GM12878 (cell line): ENCODE measurements at regions not wholly inside any gene's neighbourhood (a gene's known extent, or its start where the extent isn't known, plus 50 kb on each side); places are given as distances from the start of the nearest gene placed in this dataset.

Experiments
- ATAC-seq: fragments of 200-7000 bp; cut with Tn5 transposase; 3 replicates; pipeline ENCODE4 v1.9.1; 2020; ENCODE audit warnings: mild to moderate bottlenecking, moderate library complexity
- BruUV-seq: library from RNA; stranded (reverse); fragments of 400-500 nt; replicated peaks from 2 replicates; lab custom pipeline; 2021; lab: Mats Ljungman, UMichigan
- CTCF ChIA-PET: fragments of 300-600 bp; sonication (Branson Sonifier 250); formaldehyde crosslinking; extraction: SDS; loops from one replicate; lab custom pipeline; 2021; ENCODE audit warnings: inconsistent platforms; lab: Yijun Ruan, JAX
- POLR2A ChIA-PET: fragments of 350-600 bp; formaldehyde crosslinking; extraction: SDS; loops from one replicate; lab custom pipeline; 2021; ENCODE audit warnings: inconsistent platforms; lab: Charles Lee
- RAD21 ChIA-PET: fragments of 300-600 bp; sonication (Branson Sonifier 250); formaldehyde crosslinking; loops from one replicate; lab custom pipeline; 2023; ENCODE audit warnings: antibody characterized with exemption; ENCODE audit not compliant: unreplicated experiment; lab: Charles Lee
- SMC1A ChIA-PET: fragments of 300-600 bp; sonication (Branson Sonifier 250); formaldehyde crosslinking; loops from one replicate; lab custom pipeline; 2023; ENCODE audit not compliant: unreplicated experiment, uncharacterized antibody; lab: Charles Lee
- DNase-seq: peaks from one replicate; pipeline ENCODE4 v3.0.0-alpha.2; 2011; ENCODE audit warnings: low read depth, low spot score
- FAIRE-seq: peaks from 3 replicates; lab custom pipeline; 2011; peaks lifted over from hg19 to GRCh38; lab: Jason Lieb, UNC
- H2AFZ ChIP-seq: 2 replicates; pipeline ENCODE4 v1.6.0; 2011; ENCODE audit warnings: low read depth, low read length, control low read depth; ENCODE audit not compliant: control insufficient read depth
- H3K27ac ChIP-seq: 2 replicates; pipeline ENCODE4 v1.5.1; 2011; ENCODE audit warnings: control low read depth; ENCODE audit not compliant: control insufficient read depth, insufficient read depth
- H3K27me3 ChIP-seq, 2 experiments: replicated peaks in 1 of 2; 2 replicates each; pipeline versions ENCODE4 v1.6.0 to v1.6.1; 2011; ENCODE audit warnings: low read length in 1 of 2; ENCODE audit not compliant: control insufficient read depth in 2 of 2, insufficient read depth in 2 of 2
- H3K36me3 ChIP-seq, 2 experiments: 2 replicates each; pipeline ENCODE4 v1.5.1; 2011; ENCODE audit warnings: low read length in 1 of 2; ENCODE audit not compliant: control insufficient read depth in 2 of 2, insufficient read depth in 2 of 2
- H3K4me1 ChIP-seq: 2 replicates; pipeline ENCODE4 v1.6.1; 2011; ENCODE audit warnings: mild to moderate bottlenecking, low read length, moderate library complexity, mixed read lengths; ENCODE audit not compliant: control insufficient read depth, insufficient read depth
- H3K4me2 ChIP-seq: 2 replicates; pipeline ENCODE4 v1.6.0; 2011; ENCODE audit warnings: control low read depth; ENCODE audit not compliant: control insufficient read depth, insufficient read depth
- H3K4me3 ChIP-seq: fragments of 200-600 bp; sonication (generic); 2 replicates; pipeline ENCODE4 v1.5.1; 2016
- H3K79me2 ChIP-seq: 2 replicates; pipeline ENCODE4 v1.6.0; 2011; ENCODE audit warnings: low read length; ENCODE audit not compliant: control insufficient read depth, insufficient read depth
- H3K9ac ChIP-seq: 2 replicates; pipeline ENCODE4 v1.8.0; 2011; ENCODE audit warnings: low read length, control low read depth, mixed read lengths; ENCODE audit not compliant: control insufficient read depth, insufficient read depth
- H3K9me3 ChIP-seq: replicated peaks from 3 replicates; pipeline ENCODE4 v1.5.1; 2011; ENCODE audit warnings: mild to moderate bottlenecking, low read length; ENCODE audit not compliant: control insufficient read depth, insufficient read depth
- H4K20me1 ChIP-seq: 2 replicates; pipeline ENCODE4 v1.6.0; 2011; ENCODE audit not compliant: control insufficient read depth, insufficient read depth
- BCL11A ChIP-seq: IDR thresholded peaks from 2 replicates; pipeline ENCODE4 v1.6.1; 2011; ENCODE audit warnings: low read depth, low read length
- DPF2 ChIP-seq: fragments of 450-650 bp; IDR thresholded peaks from 2 replicates; pipeline ENCODE4 v1.6.1; 2017; ENCODE audit warnings: mild to moderate bottlenecking
- ESRRA ChIP-seq: IDR thresholded peaks from 2 replicates; pipeline ENCODE4 v1.6.1; 2012; ENCODE audit warnings: mild to moderate bottlenecking, low read length, improper control_type of control experiment
- FOXK2 ChIP-seq: fragments of 450-650 bp; IDR thresholded peaks from 2 replicates; pipeline ENCODE4 v1.6.1; 2017; ENCODE audit warnings: mild to moderate bottlenecking, moderate library complexity
- HSF1 ChIP-seq: fragments of 150-350 bp; IDR thresholded peaks from 2 replicates; pipeline ENCODE4 v1.6.1; 2014; ENCODE audit warnings: mild to moderate bottlenecking, low read depth, low read length
- IKZF2 ChIP-seq, 2 experiments: fragments of 450-650 bp; IDR thresholded peaks; 2 replicates each; pipeline ENCODE4 v1.6.1; 2017; ENCODE audit warnings: mild to moderate bottlenecking in 2 of 2, moderate library complexity in 2 of 2
- MEF2A ChIP-seq: IDR thresholded peaks from 2 replicates; pipeline ENCODE4 v1.6.1; 2011; ENCODE audit warnings: low read depth, mild to moderate bottlenecking, low read length, moderate library complexity; ENCODE audit not compliant: insufficient read depth
- PML ChIP-seq: IDR thresholded peaks from 2 replicates; pipeline ENCODE4 v1.6.1; 2012; ENCODE audit warnings: low read length, inconsistent platforms
- POU2F2 ChIP-seq: IDR thresholded peaks from 3 replicates; pipeline ENCODE4 v1.6.1; 2011; ENCODE audit warnings: low read depth, mild to moderate bottlenecking, low read length, borderline replicate concordance
- RB1 ChIP-seq: fragments of 450-650 bp; formaldehyde crosslinking; IDR thresholded peaks from 2 replicates; pipeline ENCODE4 v1.6.1; 2017; ENCODE audit warnings: mild to moderate bottlenecking, borderline replicate concordance
- RFX5 ChIP-seq: IDR thresholded peaks from 2 replicates; pipeline ENCODE4 v1.6.1; 2011; ENCODE audit warnings: low read depth, low read length, improper control_type of control experiment
- SREBF1 ChIP-seq: IDR thresholded peaks from 2 replicates; pipeline ENCODE4 v1.6.1; 2012; ENCODE audit warnings: mild to moderate bottlenecking, low read length
- STAT3 ChIP-seq: IDR thresholded peaks from 2 replicates; pipeline ENCODE4 v1.6.1; 2011; ENCODE audit warnings: low read depth, low read length, improper control_type of control experiment
- SUPT20H ChIP-seq: IDR thresholded peaks from 2 replicates; pipeline ENCODE4 v1.6.1; 2011; ENCODE audit warnings: low read depth, mild to moderate bottlenecking, low read length, moderate library complexity, borderline replicate concordance; ENCODE audit not compliant: control insufficient read depth
- SUZ12 ChIP-seq: fragments of 200-600 bp; sonication (generic); IDR thresholded peaks from one replicate; pipeline ENCODE4 v1.6.1; 2018; ENCODE audit warnings: antibody characterized with exemption, mild to moderate bottlenecking; ENCODE audit not compliant: unreplicated experiment
- USF2 ChIP-seq: IDR thresholded peaks from 2 replicates; pipeline ENCODE4 v1.6.1; 2011; ENCODE audit warnings: low read depth, low read length, improper control_type of control experiment, borderline replicate concordance
- WGBS: methylation state at CpG from one replicate; pipeline ENCODE4 v1.1.6; 2016; ENCODE audit warnings: low lambda C conversion rate; ENCODE audit not compliant: insufficient replicate concordance, insufficient coverage; ENCODE audit errors: missing lambda C conversion rate; 5-methylcytosine and 5-hydroxymethylcytosine counted together
- in situ Hi-C: fragments of 300-500 bp; cut with MboI; formaldehyde crosslinking; loops from 9 replicates; pipeline ENCODE4 v1.14.3; 2018; ENCODE audit warnings: mixed read lengths
- intact Hi-C: fragments of 100-400 bp; cut with micrococcal nuclease; formaldehyde crosslinking; loops from one replicate; pipeline ENCODE4 v1.14.2; 2022; ENCODE audit not compliant: unreplicated experiment

GRCh38 chr9:129319938-129320481, 141.9 kb upstream of the IER5L start:
- Histone ChIP-seq H3K9ac (peak overlapping the region; percentile 49; the same call in 1 of the 2 replicates), H3K4me2 (peak overlapping the region; percentile 95), H3K27me3 (no peaks in the 10 kb centered on the region), H3K4me3 (peak overlapping the region; percentile 59; the same call in 1 of the 2 replicates), H3K4me1 (peaks cover 12% of the 10 kb centered on the region), H3K79me2 (no peaks in the 10 kb centered on the region), H3K27ac (no peak overlapping the region), H3K36me3 (no peaks in the 10 kb centered on the region), H3K9me3 (no peaks in the 10 kb centered on the region), H4K20me1 (no peaks in the 10 kb centered on the region), H2AFZ (peak overlapping the region; percentile 75; the same call in 1 of the 2 replicates)
- RAD21 ChIA-PET, result interaction anchor here (1.1 to 1.5 kb wide), 2 partner anchors 180 to 304 kb away, joined by 3 to 7 read pairs; no protein-coding TSS in a partner anchor
- no peak for DNase-seq
- SMC1A ChIA-PET, result interaction anchor here (1.4 kb wide), 2 partner anchors 10 to 27 kb away, joined by 3 to 4 read pairs; no protein-coding TSS in a partner anchor
- BruUV-seq, result no TSS peak
- in situ Hi-C loops (no loop called here), intact Hi-C loops (loop anchor here (5.0 kb wide), 1 partner anchor 48 kb away; no protein-coding TSS in a partner anchor)
- WGBS, result 41% methylated on average over 14 of the region's 14 CpGs
- POLR2A ChIA-PET, result no interaction called here
- ATAC-seq, result peak; percentile 8; the same call in 2 of the 3 replicates
- no peak for TF ChIP-seq ESRRA
- TF ChIP-seq RB1, result no peak
- no peak for TF ChIP-seq STAT3
- TF ChIP-seq SUPT20H, result no peak
- no peak for TF ChIP-seq SUZ12
- TF ChIP-seq POU2F2, result no peak
- no peak for TF ChIP-seq USF2
- TF ChIP-seq IKZF2 (IDR thresholded peaks at IDR 0.05), result no peak
- TF ChIP-seq HSF1, result no peak
- no peak for TF ChIP-seq DPF2
- no peak for TF ChIP-seq BCL11A
- no peak for TF ChIP-seq MEF2A
- no peak for TF ChIP-seq PML
- no peak for TF ChIP-seq SREBF1
- TF ChIP-seq FOXK2, result no peak
- no peak for TF ChIP-seq RFX5
- CTCF ChIA-PET, result interaction anchor here (1.3 to 1.8 kb wide), 4 partner anchors 63 to 179 kb away, joined by 3 to 5 read pairs (median 4); no protein-coding TSS in a partner anchor
- FAIRE-seq, result no peak
